GM23338 (cell line): ENCODE measurements at regions not wholly inside any gene's neighbourhood (a gene's known extent, or its start where the extent isn't known, plus 50 kb on each side); places are given as distances from the start of the nearest gene placed in this dataset.

Experiments
- ATAC-seq: fragments of 200-7000 bp; cut with Tn5 transposase; 3 replicates; pipeline ENCODE4 v1.9.1; 2020
- DNase-seq: peaks from one replicate; pipeline ENCODE4 v3.0.0-alpha.2; 2015; ENCODE audit warnings: low spot score
- H2AFZ ChIP-seq: fragments of 200-600 bp; sonication (generic); 2 replicates; pipeline ENCODE4 v1.8.0; 2016; ENCODE audit warnings: antibody characterized with exemption, mild to moderate bottlenecking, moderate library complexity
- H3F3A ChIP-seq: fragments of 200-600 bp; sonication (generic); replicated peaks from 2 replicates; pipeline ENCODE4 v1.8.0; 2017; ENCODE audit warnings: antibody characterized with exemption, mixed run types, low read depth
- H3K27ac ChIP-seq: fragments of 200-600 bp; sonication (generic); 2 replicates; pipeline ENCODE4 v1.6.1; 2016; ENCODE audit warnings: low read depth
- H3K27me3 ChIP-seq: fragments of 200-600 bp; sonication (generic); 2 replicates; pipeline ENCODE4 v1.8.0; 2016; ENCODE audit warnings: mild to moderate bottlenecking, mixed run types, moderate library complexity; ENCODE audit not compliant: insufficient read depth
- H3K36me3 ChIP-seq: fragments of 200-600 bp; sonication (generic); 2 replicates; pipeline ENCODE4 v1.8.0; 2016; ENCODE audit warnings: mild to moderate bottlenecking; ENCODE audit not compliant: insufficient read depth
- H3K4me1 ChIP-seq: fragments of 200-600 bp; sonication (generic); 2 replicates; pipeline ENCODE4 v1.8.0; 2016; ENCODE audit warnings: mild to moderate bottlenecking, moderate library complexity; ENCODE audit not compliant: insufficient read depth
- H3K4me2 ChIP-seq: fragments of 200-600 bp; sonication (generic); 2 replicates; pipeline ENCODE4 v1.7.1; 2017; ENCODE audit warnings: mixed run types
- H3K4me3 ChIP-seq: fragments of 200-600 bp; sonication (generic); 2 replicates; pipeline ENCODE4 v1.6.1; 2016; ENCODE audit warnings: mixed run types
- H3K79me2 ChIP-seq: fragments of 200-600 bp; sonication (generic); replicated peaks from 2 replicates; pipeline ENCODE4 v1.8.0; 2017; ENCODE audit warnings: mild to moderate bottlenecking; ENCODE audit not compliant: insufficient read depth
- H3K9me2 ChIP-seq: fragments of 200-600 bp; sonication (generic); 2 replicates; pipeline ENCODE4 v1.8.0; 2017; ENCODE audit not compliant: insufficient read depth
- H4K20me1 ChIP-seq: fragments of 200-600 bp; sonication (generic); replicated peaks from 2 replicates; pipeline ENCODE4 v1.8.0; 2017; ENCODE audit warnings: mild to moderate bottlenecking; ENCODE audit not compliant: insufficient read depth
- H3K27ac Mint-ChIP-seq: 2 replicates; pipeline ENCODE4 v1.8.0; 2020; ENCODE audit warnings: inconsistent platforms, mild to moderate bottlenecking, moderate library complexity, mixed read lengths
- H3K27me3 Mint-ChIP-seq: 3 replicates; pipeline ENCODE4 v1.8.0; 2022; ENCODE audit warnings: low read depth, mild to moderate bottlenecking, moderate library complexity, mixed read lengths, inconsistent platforms; ENCODE audit not compliant: insufficient read depth, poor library complexity
- H3K36me3 Mint-ChIP-seq: 3 replicates; pipeline ENCODE4 v1.8.0; 2021; ENCODE audit warnings: low read depth, mild to moderate bottlenecking, inconsistent platforms, moderate library complexity, mixed read lengths
- H3K4me1 Mint-ChIP-seq: 3 replicates; pipeline ENCODE4 v1.8.0; 2020; ENCODE audit warnings: mild to moderate bottlenecking, inconsistent platforms, mixed read lengths
- H3K4me3 Mint-ChIP-seq: 3 replicates; pipeline ENCODE4 v1.8.0; 2021; ENCODE audit warnings: moderate library complexity, mild to moderate bottlenecking, inconsistent platforms, mixed read lengths
- H3K9me3 Mint-ChIP-seq: 3 replicates; pipeline ENCODE4 v1.8.0; 2020; ENCODE audit warnings: moderate library complexity, mild to moderate bottlenecking, inconsistent platforms, mixed read lengths
- CREB1 ChIP-seq: fragments of 250-450 bp; sonication (Bioruptor Pico); IDR thresholded peaks from 2 replicates; pipeline ENCODE4 v1.5.0; 2020; ENCODE audit warnings: low read depth, mild to moderate bottlenecking, moderate library complexity
- EZH2 ChIP-seq: fragments of 200-600 bp; sonication (generic); IDR thresholded peaks from one replicate; pipeline ENCODE4 v1.8.0; 2017; ENCODE audit warnings: antibody characterized with exemption, mild to moderate bottlenecking, low read depth; ENCODE audit not compliant: unreplicated experiment
- JUNB ChIP-seq: IDR thresholded peaks from one replicate; pipeline ENCODE4 v1.6.1; 2016; ENCODE audit warnings: antibody characterized with exemption; ENCODE audit not compliant: unreplicated experiment
- NANOG ChIP-seq: IDR thresholded peaks from 2 replicates; pipeline ENCODE4 v1.6.1; 2016; ENCODE audit warnings: antibody characterized with exemption, borderline replicate concordance
- POLR2AphosphoS5 ChIP-seq: IDR thresholded peaks from 2 replicates; pipeline ENCODE4 v1.6.1; 2016; ENCODE audit warnings: antibody characterized with exemption, low read depth
- STAT1 ChIP-seq: IDR thresholded peaks from one replicate; pipeline ENCODE4 v1.6.1; 2016; ENCODE audit warnings: antibody characterized with exemption; ENCODE audit not compliant: unreplicated experiment
- ZNF114 ChIP-seq: fragments of 250-450 bp; sonication (Bioruptor Pico); IDR thresholded peaks from 2 replicates; pipeline ENCODE4 v1.5.0; 2020; ENCODE audit warnings: mild to moderate bottlenecking, moderate library complexity
- ZNF331 ChIP-seq: fragments of 250-450 bp; sonication (Bioruptor Pico); IDR thresholded peaks from 2 replicates; pipeline ENCODE4 v1.5.0; 2020; ENCODE audit warnings: low read depth, mild to moderate bottlenecking, moderate library complexity
- TF ChIP-seq, protein P1 (sequence below): IDR thresholded peaks from one replicate; pipeline ENCODE4 v1.6.1; 2018; ENCODE audit warnings: antibody characterized with exemption; ENCODE audit not compliant: unreplicated experiment
- TF ChIP-seq, protein P2 (sequence below): IDR thresholded peaks from 2 replicates; pipeline ENCODE4 v1.6.1; 2016; ENCODE audit warnings: antibody characterized with exemption
- TF ChIP-seq, protein P3 (sequence below), 2 experiments: fragments of 200-600 bp in 1 of 2; sonication (generic) in 1 of 2; conservative IDR thresholded peaks; 2 replicates each; pipeline versions ENCODE4 v1.5.1 to v1.6.1; 2016 to 2017; ENCODE audit warnings: antibody characterized with exemption in 2 of 2, low read depth in 2 of 2, mild to moderate bottlenecking in 2 of 2, moderate library complexity in 1 of 2

DNA sequence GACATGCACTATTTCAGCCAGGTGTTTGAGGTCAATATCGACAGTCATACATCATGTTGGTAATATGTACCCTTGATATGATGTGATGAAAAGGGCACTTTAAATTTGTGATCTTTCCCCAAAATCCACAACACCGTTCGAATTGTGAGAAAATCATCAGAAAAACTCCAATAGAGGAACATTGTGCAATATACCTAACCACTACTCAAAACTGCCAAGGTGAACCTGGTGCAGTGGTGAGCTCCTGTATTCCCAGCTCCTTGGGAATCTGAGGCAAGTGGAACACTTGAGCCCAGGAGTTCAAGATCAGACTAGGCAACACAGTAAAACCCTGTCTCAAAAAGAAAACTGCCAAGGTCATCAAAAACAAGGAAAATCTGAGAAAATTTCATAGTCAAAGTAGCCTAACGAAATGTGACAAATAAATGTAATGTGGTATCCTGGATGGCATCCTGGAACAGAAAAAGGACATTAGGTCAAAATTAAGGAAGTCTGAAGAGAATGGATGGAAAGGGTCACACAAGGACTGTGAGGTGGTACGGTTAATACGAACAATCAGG lies 55.6 kb upstream of the LSM6 start:
- no peak overlapping the region for H2AFZ ChIP-seq
- no peaks in the 10 kb centered on the region for H3F3A ChIP-seq
- H3K9me3 Mint-ChIP-seq, result peaks cover 6% of the 10 kb centered on the region; the same call in 2 of the 3 replicates
- no peaks in the 10 kb centered on the region for H3K79me2 ChIP-seq
- H3K36me3 ChIP-seq, result no peaks in the 10 kb centered on the region
- H3K36me3 Mint-ChIP-seq, result no peaks in the 10 kb centered on the region
- H3K4me3 ChIP-seq, result no peak overlapping the region
- no peak overlapping the region for H3K4me2 ChIP-seq
- H3K27me3 Mint-ChIP-seq, result no peaks in the 10 kb centered on the region
- H3K4me3 Mint-ChIP-seq, result no peak overlapping the region
- H4K20me1 ChIP-seq, result no peaks in the 10 kb centered on the region
- no peak overlapping the region for H3K27ac ChIP-seq
- no peak for DNase-seq
- H3K9me2 ChIP-seq, result peaks cover 8% of the 10 kb centered on the region
- H3K27ac Mint-ChIP-seq, result no peak overlapping the region
- ATAC-seq, result no peak
- H3K4me1 ChIP-seq, result no peaks in the 10 kb centered on the region
- TF ChIP-seq, protein P1, sequence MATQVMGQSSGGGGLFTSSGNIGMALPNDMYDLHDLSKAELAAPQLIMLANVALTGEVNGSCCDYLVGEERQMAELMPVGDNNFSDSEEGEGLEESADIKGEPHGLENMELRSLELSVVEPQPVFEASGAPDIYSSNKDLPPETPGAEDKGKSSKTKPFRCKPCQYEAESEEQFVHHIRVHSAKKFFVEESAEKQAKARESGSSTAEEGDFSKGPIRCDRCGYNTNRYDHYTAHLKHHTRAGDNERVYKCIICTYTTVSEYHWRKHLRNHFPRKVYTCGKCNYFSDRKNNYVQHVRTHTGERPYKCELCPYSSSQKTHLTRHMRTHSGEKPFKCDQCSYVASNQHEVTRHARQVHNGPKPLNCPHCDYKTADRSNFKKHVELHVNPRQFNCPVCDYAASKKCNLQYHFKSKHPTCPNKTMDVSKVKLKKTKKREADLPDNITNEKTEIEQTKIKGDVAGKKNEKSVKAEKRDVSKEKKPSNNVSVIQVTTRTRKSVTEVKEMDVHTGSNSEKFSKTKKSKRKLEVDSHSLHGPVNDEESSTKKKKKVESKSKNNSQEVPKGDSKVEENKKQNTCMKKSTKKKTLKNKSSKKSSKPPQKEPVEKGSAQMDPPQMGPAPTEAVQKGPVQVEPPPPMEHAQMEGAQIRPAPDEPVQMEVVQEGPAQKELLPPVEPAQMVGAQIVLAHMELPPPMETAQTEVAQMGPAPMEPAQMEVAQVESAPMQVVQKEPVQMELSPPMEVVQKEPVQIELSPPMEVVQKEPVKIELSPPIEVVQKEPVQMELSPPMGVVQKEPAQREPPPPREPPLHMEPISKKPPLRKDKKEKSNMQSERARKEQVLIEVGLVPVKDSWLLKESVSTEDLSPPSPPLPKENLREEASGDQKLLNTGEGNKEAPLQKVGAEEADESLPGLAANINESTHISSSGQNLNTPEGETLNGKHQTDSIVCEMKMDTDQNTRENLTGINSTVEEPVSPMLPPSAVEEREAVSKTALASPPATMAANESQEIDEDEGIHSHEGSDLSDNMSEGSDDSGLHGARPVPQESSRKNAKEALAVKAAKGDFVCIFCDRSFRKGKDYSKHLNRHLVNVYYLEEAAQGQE, result no peak
- TF ChIP-seq, protein P2, sequence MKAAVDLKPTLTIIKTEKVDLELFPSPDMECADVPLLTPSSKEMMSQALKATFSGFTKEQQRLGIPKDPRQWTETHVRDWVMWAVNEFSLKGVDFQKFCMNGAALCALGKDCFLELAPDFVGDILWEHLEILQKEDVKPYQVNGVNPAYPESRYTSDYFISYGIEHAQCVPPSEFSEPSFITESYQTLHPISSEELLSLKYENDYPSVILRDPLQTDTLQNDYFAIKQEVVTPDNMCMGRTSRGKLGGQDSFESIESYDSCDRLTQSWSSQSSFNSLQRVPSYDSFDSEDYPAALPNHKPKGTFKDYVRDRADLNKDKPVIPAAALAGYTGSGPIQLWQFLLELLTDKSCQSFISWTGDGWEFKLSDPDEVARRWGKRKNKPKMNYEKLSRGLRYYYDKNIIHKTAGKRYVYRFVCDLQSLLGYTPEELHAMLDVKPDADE, result no peak
- no peaks in the 10 kb centered on the region for H3K27me3 ChIP-seq
- peaks cover 6% of the 10 kb centered on the region; the same call in 2 of the 3 replicates for H3K4me1 Mint-ChIP-seq

DNA sequence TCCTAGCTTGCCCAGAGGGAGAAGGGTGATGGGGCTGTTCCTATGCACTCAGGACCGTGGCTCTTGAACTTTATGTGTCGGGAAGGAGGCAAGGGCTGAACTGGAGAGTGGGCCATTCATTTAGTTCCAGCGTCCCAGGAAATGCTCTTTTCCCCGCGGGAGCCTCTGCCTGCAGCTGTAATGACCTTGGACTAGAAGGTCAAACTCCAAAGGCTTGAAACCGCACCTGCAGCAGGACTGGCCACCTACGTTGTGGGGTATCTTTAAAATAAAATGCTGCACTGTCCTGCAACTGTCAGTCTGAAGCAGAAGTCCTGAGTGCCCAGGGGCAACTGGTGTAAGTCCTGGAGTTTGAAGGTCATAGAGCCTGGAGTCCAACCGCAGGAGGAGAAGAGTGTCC lies 61.5 kb upstream of the LSM6 start:
- no peaks in the 10 kb centered on the region for H3F3A ChIP-seq
- Mint-ChIP-seq H3K4me3 (no peak overlapping the region), H3K9me3 (peaks cover 6% of the 10 kb centered on the region; the same call in 2 of the 3 replicates), H3K27me3 (no peaks in the 10 kb centered on the region), H3K36me3 (no peaks in the 10 kb centered on the region), H3K4me1 (no peaks in the 10 kb centered on the region), H3K27ac (no peak overlapping the region)
- DNase-seq, result no peak
- no peak overlapping the region for H3K4me2 ChIP-seq
- no peak overlapping the region for H3K4me3 ChIP-seq
- H3K36me3 ChIP-seq, result no peaks in the 10 kb centered on the region
- no peaks in the 10 kb centered on the region for H4K20me1 ChIP-seq
- H3K27me3 ChIP-seq, result no peaks in the 10 kb centered on the region
- H2AFZ ChIP-seq, result no peak overlapping the region
- H3K9me2 ChIP-seq, result peaks cover 8% of the 10 kb centered on the region
- no peaks in the 10 kb centered on the region for H3K4me1 ChIP-seq
- no peaks in the 10 kb centered on the region for H3K79me2 ChIP-seq
- ATAC-seq, result no peak
- H3K27ac ChIP-seq, result no peak overlapping the region
- TF ChIP-seq, protein P1, result no peak
- TF ChIP-seq EZH2 (no peak), ZNF331 (CRISPR knock-in tag) (no peak), CREB1 (CRISPR knock-in tag) (no peak), JUNB (no peak), STAT1 (no peak), NANOG (no peak), ZNF114 (no peak), POLR2AphosphoS5 (no peak)
- TF ChIP-seq, protein P3, sequence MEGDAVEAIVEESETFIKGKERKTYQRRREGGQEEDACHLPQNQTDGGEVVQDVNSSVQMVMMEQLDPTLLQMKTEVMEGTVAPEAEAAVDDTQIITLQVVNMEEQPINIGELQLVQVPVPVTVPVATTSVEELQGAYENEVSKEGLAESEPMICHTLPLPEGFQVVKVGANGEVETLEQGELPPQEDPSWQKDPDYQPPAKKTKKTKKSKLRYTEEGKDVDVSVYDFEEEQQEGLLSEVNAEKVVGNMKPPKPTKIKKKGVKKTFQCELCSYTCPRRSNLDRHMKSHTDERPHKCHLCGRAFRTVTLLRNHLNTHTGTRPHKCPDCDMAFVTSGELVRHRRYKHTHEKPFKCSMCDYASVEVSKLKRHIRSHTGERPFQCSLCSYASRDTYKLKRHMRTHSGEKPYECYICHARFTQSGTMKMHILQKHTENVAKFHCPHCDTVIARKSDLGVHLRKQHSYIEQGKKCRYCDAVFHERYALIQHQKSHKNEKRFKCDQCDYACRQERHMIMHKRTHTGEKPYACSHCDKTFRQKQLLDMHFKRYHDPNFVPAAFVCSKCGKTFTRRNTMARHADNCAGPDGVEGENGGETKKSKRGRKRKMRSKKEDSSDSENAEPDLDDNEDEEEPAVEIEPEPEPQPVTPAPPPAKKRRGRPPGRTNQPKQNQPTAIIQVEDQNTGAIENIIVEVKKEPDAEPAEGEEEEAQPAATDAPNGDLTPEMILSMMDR (conservative IDR thresholded peaks at IDR 0.05; ENCODE audit: low read depth in 2 of 2), result no peak
